ENCODE measurements at regions not wholly inside any gene's neighbourhood (a gene's known extent, or its start where the extent isn't known, plus 50 kb on each side); places are given as distances from the start of the nearest gene placed in this dataset.

- DNase-seq (ENCODE audit: low spot score) = no peak
These were observed 148.9 kb upstream of the EPHA5 start for GRCh38 chr4:65819192-65819591.

- DNase-seq (ENCODE audit: low spot score) = no peak
These were observed 135.6 kb upstream of the EPHA5 start for GRCh38 chr4:65805936-65806335.

- DNase-seq (ENCODE audit: low spot score) = no peak
These were observed 129.2 kb upstream of the EPHA5 start for GRCh38 chr4:65799513-65799912.

GRCh38 chr4:65798498-65799127 is 128.3 kb upstream of the EPHA5 start:
- DNase-seq (ENCODE audit: low spot score) = no peak

GRCh38 chr4:65791812-65792308 is 121.6 kb upstream of the EPHA5 start:
- DNase-seq (ENCODE audit: low spot score) = peak; percentile 11

GRCh38 chr4:65791111-65791811 is 121.0 kb upstream of the EPHA5 start:
- no peak for DNase-seq (ENCODE audit: low spot score)

GRCh38 chr4:65789805-65790204 is 119.5 kb upstream of the EPHA5 start:
- no peak for DNase-seq (ENCODE audit: low spot score)

- DNase-seq (ENCODE audit: low spot score) = no peak
These were observed 119.1 kb upstream of the EPHA5 start for GRCh38 chr4:65789341-65789740.

GRCh38 chr4:65777270-65777669 is 107.0 kb upstream of the EPHA5 start:
- DNase-seq (ENCODE audit: low spot score) = no peak

- DNase-seq (ENCODE audit: low spot score) = no peak
These were observed 103.3 kb upstream of the EPHA5 start for GRCh38 chr4:65773636-65774035.

- DNase-seq (ENCODE audit: low spot score) = no peak
These were observed 77.1 kb upstream of the EPHA5 start for GRCh38 chr4:65747386-65747785.

- DNase-seq (ENCODE audit: low spot score) = no peak
These were observed 67.8 kb upstream of the EPHA5 start for GRCh38 chr4:65738134-65738533.

GRCh38 chr4:65737672-65738071 is 67.4 kb upstream of the EPHA5 start:
- DNase-seq (ENCODE audit: low spot score) = no peak

GRCh38 chr4:65724973-65725372 is 54.7 kb upstream of the EPHA5 start:
- no peak for DNase-seq (ENCODE audit: low spot score)

Small RNA genes lying in the stretch of these regions (small RNA-seq; reads per million reads assigned to genes)
- gene MIR1269A (0 to 0.04 reads per million in 2 experiments), gene RNU2-40P (0.08 to 4.3 reads per million in 2 experiments), gene RNU6-699P (0 reads per million in 2 experiments)
